GM23248 (cell line): ENCODE measurements at regions not wholly inside any gene's neighbourhood (a gene's known extent, or its start where the extent isn't known, plus 50 kb on each side); places are given as distances from the start of the nearest gene placed in this dataset.

ENCODE experiments used
- DNase-seq: peaks from one replicate; pipeline ENCODE4 v3.0.0-alpha.2; 2015
- H2AFZ ChIP-seq: fragments of 200-600 bp; sonication (generic); 2 replicates; pipeline ENCODE4 v1.6.1; 2016; ENCODE audit warnings: antibody characterized with exemption
- H3F3A ChIP-seq: fragments of 200-600 bp; sonication (generic); 2 replicates; pipeline ENCODE4 v1.6.1; 2016; ENCODE audit warnings: mild to moderate bottlenecking, antibody characterized with exemption, mixed run types; ENCODE audit not compliant: insufficient read depth
- H3K27ac ChIP-seq: fragments of 200-600 bp; sonication (generic); 2 replicates; pipeline ENCODE4 v1.5.1; 2016; ENCODE audit warnings: mild to moderate bottlenecking
- H3K27me3 ChIP-seq: fragments of 200-600 bp; sonication (generic); replicated peaks from 2 replicates; pipeline ENCODE4 v1.6.1; 2016; ENCODE audit warnings: mild to moderate bottlenecking; ENCODE audit not compliant: insufficient read depth
- H3K36me3 ChIP-seq: fragments of 200-600 bp; sonication (generic); 2 replicates; pipeline ENCODE4 v1.6.1; 2016; ENCODE audit warnings: low read depth, mild to moderate bottlenecking
- H3K4me1 ChIP-seq: fragments of 200-600 bp; sonication (generic); 2 replicates; pipeline ENCODE4 v1.6.1; 2016; ENCODE audit warnings: mild to moderate bottlenecking; ENCODE audit not compliant: insufficient read depth
- H3K4me2 ChIP-seq: fragments of 200-600 bp; sonication (generic); one replicate; pipeline ENCODE4 v1.6.1; 2016; ENCODE audit warnings: mild to moderate bottlenecking; ENCODE audit not compliant: unreplicated experiment
- H3K4me3 ChIP-seq: fragments of 200-600 bp; sonication (generic); 2 replicates; pipeline ENCODE4 v1.5.1; 2016; ENCODE audit warnings: mild to moderate bottlenecking
- H3K79me2 ChIP-seq: fragments of 200-600 bp; sonication (generic); 2 replicates; pipeline ENCODE4 v1.6.1; 2016; ENCODE audit warnings: mild to moderate bottlenecking; ENCODE audit not compliant: insufficient read depth
- H3K9ac ChIP-seq: fragments of 200-600 bp; sonication (generic); 2 replicates; pipeline ENCODE4 v1.6.1; 2016; ENCODE audit warnings: mild to moderate bottlenecking
- H3K9me2 ChIP-seq: fragments of 200-600 bp; sonication (generic); 2 replicates; pipeline ENCODE4 v1.6.1; 2016; ENCODE audit warnings: mixed run types, mild to moderate bottlenecking, moderate library complexity; ENCODE audit not compliant: insufficient read depth
- H3K9me3 ChIP-seq: fragments of 200-600 bp; sonication (generic); one replicate; pipeline ENCODE4 v1.6.1; 2017; ENCODE audit warnings: low read depth
- H4K20me1 ChIP-seq: fragments of 200-600 bp; sonication (generic); 2 replicates; pipeline ENCODE4 v1.6.0; 2016; ENCODE audit not compliant: insufficient read depth
- EZH2 ChIP-seq: fragments of 200-600 bp; sonication (generic); IDR thresholded peaks from 2 replicates; pipeline ENCODE4 v1.6.1; 2018; ENCODE audit warnings: antibody characterized with exemption, mild to moderate bottlenecking; ENCODE audit not compliant: insufficient read depth, poor library complexity, severe bottlenecking
- EZH2phosphoT487 ChIP-seq: fragments of 200-600 bp; sonication (generic); IDR thresholded peaks from 2 replicates; pipeline ENCODE4 v1.6.1; 2018; ENCODE audit warnings: antibody characterized with exemption, moderate library complexity, mild to moderate bottlenecking, low read depth; ENCODE audit not compliant: insufficient read depth
- WGBS, 2 experiments: methylation state at CpG; one replicate each; pipeline ENCODE4 v1.1.6; 2015 to 2017; ENCODE audit warnings: low lambda C conversion rate in 2 of 2, low coverage in 1 of 2; ENCODE audit errors: missing lambda C conversion rate in 2 of 2; 5-methylcytosine and 5-hydroxymethylcytosine counted together
- in situ Hi-C: fragments of 300-500 bp; cut with MboI; formaldehyde crosslinking; loops from 2 replicates; pipeline ENCODE4 v1.15.0; 2020

DNA sequence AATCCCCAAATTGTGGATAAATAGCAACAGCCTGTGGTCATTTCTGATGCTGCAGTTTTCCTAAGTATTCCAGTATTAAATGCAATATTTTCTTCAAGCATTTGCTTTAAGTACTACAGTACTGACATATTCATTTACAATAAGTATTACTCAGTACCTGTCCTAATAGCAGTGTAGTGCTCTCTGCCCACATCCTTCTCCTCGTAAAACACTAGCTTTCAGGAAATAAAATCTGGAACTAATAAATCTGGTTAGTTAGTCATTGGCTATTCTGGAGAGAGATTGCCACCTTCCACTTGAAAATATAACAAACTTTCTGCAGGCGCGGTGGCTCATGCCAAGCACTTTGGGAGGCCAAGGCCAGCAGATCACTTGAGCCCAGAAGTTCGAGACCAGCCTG is 441.5 kb downstream of the PRKD1 start:
- H3K4me1 ChIP-seq, result peaks cover 3% of the 10 kb centered on the region; the same call in 1 of the 2 replicates
- no peaks in the 10 kb centered on the region for H3K36me3 ChIP-seq
- no peaks in the 10 kb centered on the region for H4K20me1 ChIP-seq
- H3F3A ChIP-seq, result no peaks in the 10 kb centered on the region
- no peak for TF ChIP-seq EZH2phosphoT487
- no peak for TF ChIP-seq EZH2
- H2AFZ ChIP-seq, result 0 out of 2 replicates have a peak overlapping the region, but pooled peaks have one; percentile 26
- no peak overlapping the region for H3K27ac ChIP-seq
- H3K27me3 ChIP-seq, result no peaks in the 10 kb centered on the region
- WGBS, 2 experiments, result 53 to 61% methylated on average over 4 of the region's 4 CpGs
- H3K9me3 ChIP-seq, result no peaks in the 10 kb centered on the region
- peak; percentile 26 for DNase-seq
- in situ Hi-C loops, result no loop called here
- no peak overlapping the region for H3K4me3 ChIP-seq
- H3K9ac ChIP-seq, result no peak overlapping the region
- no peaks in the 10 kb centered on the region for H3K9me2 ChIP-seq
- H3K79me2 ChIP-seq, result no peaks in the 10 kb centered on the region
- peak overlapping the region; percentile 3 for H3K4me2 ChIP-seq

GRCh38 chr14:29489911-29490425 is 437.7 kb downstream of the PRKD1 start:
- Histone ChIP-seq H3K79me2 (no peaks in the 10 kb centered on the region), H3K4me3 (no peak overlapping the region), H3K9ac (no peak overlapping the region), H3K4me2 (no peak overlapping the region), H3K4me1 (peaks cover 3% of the 10 kb centered on the region; the same call in 1 of the 2 replicates), H3K27ac (no peak overlapping the region), H3F3A (no peaks in the 10 kb centered on the region), H2AFZ (no peak overlapping the region), H3K36me3 (no peaks in the 10 kb centered on the region), H3K9me2 (no peaks in the 10 kb centered on the region), H4K20me1 (no peaks in the 10 kb centered on the region), H3K27me3 (no peaks in the 10 kb centered on the region), H3K9me3 (no peaks in the 10 kb centered on the region)
- 54% methylated on average over 4 of the region's 4 CpGs for WGBS, 2 experiments
- DNase-seq, result no peak
- no peak for TF ChIP-seq EZH2phosphoT487
- no peak for TF ChIP-seq EZH2
- in situ Hi-C loops, result no loop called here

DNA sequence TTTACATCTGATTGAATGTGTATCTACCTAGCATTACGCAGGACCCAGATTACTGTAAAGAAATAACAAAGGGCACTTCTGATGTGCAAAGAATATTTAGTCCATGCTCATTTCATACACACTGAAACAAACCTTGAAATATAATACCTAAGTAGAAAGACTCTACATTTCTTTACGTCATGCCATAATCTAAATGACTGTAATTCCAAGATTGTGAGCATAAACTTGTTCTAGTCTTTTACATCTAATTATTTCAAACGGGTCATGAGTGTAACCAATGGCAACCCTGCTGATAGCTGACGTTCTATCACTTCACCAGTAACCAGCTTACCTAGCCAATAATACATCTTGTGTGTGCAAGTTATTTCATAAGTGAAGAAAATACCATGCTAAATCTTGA is 433.8 kb downstream of the PRKD1 start:
- H3K27ac ChIP-seq, result no peak overlapping the region
- no peaks in the 10 kb centered on the region for H3K27me3 ChIP-seq
- H3K79me2 ChIP-seq, result no peaks in the 10 kb centered on the region
- H3K4me2 ChIP-seq, result no peak overlapping the region
- TF ChIP-seq EZH2phosphoT487 (no peak), EZH2 (no peak)
- no peaks in the 10 kb centered on the region for H3K9me3 ChIP-seq
- H3K4me3 ChIP-seq, result no peak overlapping the region
- in situ Hi-C loops, result no loop called here
- no peaks in the 10 kb centered on the region for H3F3A ChIP-seq
- H3K9ac ChIP-seq, result no peak overlapping the region
- H2AFZ ChIP-seq, result no peak overlapping the region
- WGBS, 2 experiments, result 41 to 47% methylated on average over 4 of the region's 4 CpGs
- no peaks in the 10 kb centered on the region for H4K20me1 ChIP-seq
- no peaks in the 10 kb centered on the region for H3K36me3 ChIP-seq
- DNase-seq, result no peak
- H3K9me2 ChIP-seq, result no peaks in the 10 kb centered on the region
- H3K4me1 ChIP-seq, result peaks cover 3% of the 10 kb centered on the region; the same call in 1 of the 2 replicates

- H3K4me3 ChIP-seq, result no peak overlapping the region
- no peaks in the 10 kb centered on the region for H3K9me3 ChIP-seq
- WGBS, 2 experiments, result 6 to 17% methylated on average over 1 of the region's 1 CpG
- H3K9me2 ChIP-seq, result no peaks in the 10 kb centered on the region
- H4K20me1 ChIP-seq, result no peaks in the 10 kb centered on the region
- H3K36me3 ChIP-seq, result no peaks in the 10 kb centered on the region
- in situ Hi-C loops, result no loop called here
- H3F3A ChIP-seq, result no peaks in the 10 kb centered on the region
- H3K4me2 ChIP-seq, result no peak overlapping the region
- no peaks in the 10 kb centered on the region for H3K27me3 ChIP-seq
- no peak overlapping the region for H2AFZ ChIP-seq
- no peak overlapping the region for H3K9ac ChIP-seq
- no peak for DNase-seq
- H3K79me2 ChIP-seq, result no peaks in the 10 kb centered on the region
- H3K4me1 ChIP-seq, result peaks cover 3% of the 10 kb centered on the region; the same call in 1 of the 2 replicates
- no peak overlapping the region for H3K27ac ChIP-seq
- TF ChIP-seq EZH2 (no peak), EZH2phosphoT487 (no peak)
Observed at GRCh38 chr14:29494312-29494711, 433.3 kb downstream of the PRKD1 start.

- Histone ChIP-seq H3K4me2 (no peak overlapping the region), H3K36me3 (no peaks in the 10 kb centered on the region), H3K79me2 (no peaks in the 10 kb centered on the region), H2AFZ (no peak overlapping the region), H3K9ac (no peak overlapping the region), H3K4me1 (no peaks in the 10 kb centered on the region), H3K4me3 (no peak overlapping the region), H3F3A (no peaks in the 10 kb centered on the region), H4K20me1 (no peaks in the 10 kb centered on the region), H3K9me3 (no peaks in the 10 kb centered on the region), H3K27ac (no peak overlapping the region), H3K27me3 (no peaks in the 10 kb centered on the region), H3K9me2 (no peaks in the 10 kb centered on the region)
- no peak for DNase-seq
- no peak for TF ChIP-seq EZH2
- no peak for TF ChIP-seq EZH2phosphoT487
- in situ Hi-C loops, result no loop called here
Observed at GRCh38 chr14:29503903-29504302, 423.7 kb downstream of the PRKD1 start.
